Colonic mucosa (tissue), 4 donors: ENCODE measurements at regions not wholly inside any gene's neighbourhood (a gene's known extent, or its start where the extent isn't known, plus 50 kb on each side); places are given as distances from the start of the nearest gene placed in this dataset.

Source experiments
- DNase-seq: peaks from one replicate; pipeline ENCODE4 v3.0.0-alpha.2; 2020
- H3K27ac ChIP-seq: fragments of 200-600 bp; one replicate; pipeline ENCODE4 v1.8.0; 2021
- H3K27me3 ChIP-seq: fragments of 200-600 bp; one replicate; pipeline ENCODE4 v1.8.0; 2021
- H3K36me3 ChIP-seq: fragments of 200-600 bp; one replicate; pipeline ENCODE4 v1.8.0; 2021
- H3K4me1 ChIP-seq: fragments of 200-600 bp; one replicate; pipeline ENCODE4 v1.8.0; 2021; ENCODE audit warnings: mild to moderate bottlenecking
- H3K4me3 ChIP-seq: fragments of 200-600 bp; one replicate; pipeline ENCODE4 v1.8.0; 2021
- H3K9ac ChIP-seq, 2 donors: one replicate each; pipeline ENCODE4 v1.7.0; 2013; ENCODE audit warnings: control low read depth in 2 of 2, low read depth in 2 of 2, low read length in 2 of 2
- H3K9me3 ChIP-seq: fragments of 200-600 bp; one replicate; pipeline ENCODE4 v1.8.0; 2021
- CTCF ChIP-seq: fragments of 200-600 bp; IDR thresholded peaks from one replicate; pipeline ENCODE4 v1.8.0; 2022; ENCODE audit warnings: antibody characterized with exemption, mild to moderate bottlenecking
- intact Hi-C: fragments of 100-400 bp; cut with DNase I; formaldehyde crosslinking; loops from one replicate; pipeline ENCODE4 v1.14.1; 2022
- donor health status: healthy.
- donor health status: DM: no; HTN: no; CAD: no.
- donor health status: DM: no; HTN: no; CAD: no.

GRCh38 chr18:78642296-78642951 is 337.2 kb upstream of the SALL3 start:
- no peak overlapping the region for H3K27ac ChIP-seq
- H3K9me3 ChIP-seq = no peaks in the 10 kb centered on the region
- intact Hi-C loops = no loop called here
- no peak for DNase-seq
- no peak overlapping the region for H3K4me3 ChIP-seq
- no peaks in the 10 kb centered on the region for H3K27me3 ChIP-seq
- H3K4me1 ChIP-seq = no peaks in the 10 kb centered on the region
- TF ChIP-seq CTCF = no peak
- no peaks in the 10 kb centered on the region for H3K36me3 ChIP-seq
- H3K9ac ChIP-seq = no peak overlapping the region

- TF ChIP-seq CTCF = no peak
- DNase-seq = no peak
- Histone ChIP-seq H3K36me3 (no peaks in the 10 kb centered on the region), H3K4me3 (no peak overlapping the region), H3K9ac (no peak overlapping the region), H3K27ac (no peak overlapping the region), H3K4me1 (no peaks in the 10 kb centered on the region), H3K27me3 (no peaks in the 10 kb centered on the region), H3K9me3 (no peaks in the 10 kb centered on the region)
- intact Hi-C loops = no loop called here
Measured at GRCh38 chr18:78643004-78643403, 336.6 kb upstream of the SALL3 start.

- Histone ChIP-seq H3K27ac (no peak overlapping the region), H3K9ac (no peak overlapping the region), H3K4me1 (no peaks in the 10 kb centered on the region), H3K4me3 (no peak overlapping the region), H3K36me3 (no peaks in the 10 kb centered on the region), H3K9me3 (no peaks in the 10 kb centered on the region), H3K27me3 (no peaks in the 10 kb centered on the region)
- intact Hi-C loops = no loop called here
- no peak for TF ChIP-seq CTCF
- no peak for DNase-seq
Measured at GRCh38 chr18:78643981-78644380, 335.6 kb upstream of the SALL3 start.

GRCh38 chr18:78645216-78645615 is 334.4 kb upstream of the SALL3 start:
- TF ChIP-seq CTCF = no peak
- DNase-seq = no peak
- Histone ChIP-seq H3K9ac (no peak overlapping the region), H3K4me1 (no peaks in the 10 kb centered on the region), H3K9me3 (no peaks in the 10 kb centered on the region), H3K4me3 (no peak overlapping the region), H3K36me3 (no peaks in the 10 kb centered on the region), H3K27ac (no peak overlapping the region), H3K27me3 (no peaks in the 10 kb centered on the region)
- intact Hi-C loops = no loop called here

GRCh38 chr18:78647018-78647417 is 332.6 kb upstream of the SALL3 start:
- DNase-seq = no peak
- Histone ChIP-seq H3K36me3 (no peaks in the 10 kb centered on the region), H3K9ac (no peak overlapping the region), H3K27ac (no peak overlapping the region), H3K27me3 (no peaks in the 10 kb centered on the region), H3K4me1 (no peaks in the 10 kb centered on the region), H3K9me3 (no peaks in the 10 kb centered on the region), H3K4me3 (no peak overlapping the region)
- intact Hi-C loops = no loop called here
- TF ChIP-seq CTCF = no peak
